CD14-positive monocyte (primary cell): ENCODE measurements at regions not wholly inside any gene's neighbourhood (a gene's known extent, or its start where the extent isn't known, plus 50 kb on each side); places are given as distances from the start of the nearest gene placed in this dataset.
A peak's percentile ranks its signal among the peaks of the same experiment; 100 is the strongest.

ENCODE experiments used
- DNase-seq, 3 donors: peaks; one replicate each; pipeline ENCODE4 v3.0.0-alpha.2; 2011 to 2022
- H2AFZ ChIP-seq: 2 replicates; pipeline ENCODE4 v1.6.0; 2012; ENCODE audit warnings: mild to moderate bottlenecking, low read depth, low read length, inconsistent platforms; ENCODE audit not compliant: insufficient read depth, poor library complexity, severe bottlenecking
- H3K27ac ChIP-seq, 2 donors: 1 replicate in 1 of 2; 2 replicates in 1 of 2; pipeline ENCODE4 v1.5.1; 2012 to 2013; ENCODE audit warnings: low read length in 2 of 2, control low read depth in 1 of 2, inconsistent platforms in 1 of 2, low read depth in 1 of 2, mild to moderate bottlenecking in 1 of 2
- H3K27me3 ChIP-seq, 2 donors: one replicate each; pipeline versions ENCODE4 v1.6.0 to v1.6.1; 2011 to 2013; ENCODE audit warnings: low read length in 2 of 2; ENCODE audit not compliant: control insufficient read depth in 2 of 2, insufficient read depth in 2 of 2
- H3K36me3 ChIP-seq, 2 donors: replicated peaks in 1 of 2; 1 replicate in 1 of 2; 2 replicates in 1 of 2; pipeline versions ENCODE4 v1.5.1 to v1.6.1; 2012 to 2013; ENCODE audit warnings: low read length in 2 of 2, control low read depth in 1 of 2, inconsistent platforms in 1 of 2, mild to moderate bottlenecking in 1 of 2; ENCODE audit not compliant: insufficient read depth in 2 of 2, control insufficient read depth in 1 of 2
- H3K4me1 ChIP-seq, 2 donors: 1 replicate in 1 of 2; 2 replicates in 1 of 2; pipeline versions ENCODE4 v1.5.1 to v1.6.1; 2012 to 2013; ENCODE audit warnings: low read length in 2 of 2, control low read depth in 1 of 2, inconsistent platforms in 1 of 2, mild to moderate bottlenecking in 1 of 2, moderate library complexity in 1 of 2; ENCODE audit not compliant: insufficient read depth in 2 of 2, control insufficient read depth in 1 of 2
- H3K4me2 ChIP-seq: replicated peaks from 2 replicates; pipeline ENCODE3; 2012; ENCODE audit warnings: low read length, moderate library complexity, mild to moderate bottlenecking; ENCODE audit not compliant: poor library complexity, severe bottlenecking; ENCODE audit errors: extremely low read depth
- H3K4me3 ChIP-seq, 3 experiments: fragments of 200-600 bp in 1 of 3; sonication (generic) in 1 of 3; replicated peaks in 1 of 3; 1 replicate in 2 of 3; 2 replicates in 1 of 3; pipeline ENCODE4 v1.5.1; 2011 to 2013; ENCODE audit warnings: low read length in 3 of 3, mild to moderate bottlenecking in 3 of 3, control low read depth in 2 of 3, low read depth in 2 of 3, inconsistent platforms in 1 of 3, moderate library complexity in 1 of 3
- H3K79me2 ChIP-seq: 2 replicates; pipeline ENCODE4 v1.6.0; 2012; ENCODE audit warnings: mild to moderate bottlenecking, control low read depth, inconsistent platforms, low read length, moderate library complexity; ENCODE audit not compliant: insufficient read depth
- H3K9ac ChIP-seq: 2 replicates; pipeline ENCODE4 v1.6.0; 2017; ENCODE audit warnings: low read length, mild to moderate bottlenecking; ENCODE audit not compliant: insufficient read depth, poor library complexity, severe bottlenecking
- H3K9me3 ChIP-seq, 2 donors: replicated peaks in 1 of 2; 1 replicate in 1 of 2; 2 replicates in 1 of 2; pipeline versions ENCODE4 v1.5.1 to v1.6.1; 2012 to 2013; ENCODE audit warnings: low read length in 2 of 2, control low read depth in 1 of 2; ENCODE audit not compliant: control insufficient read depth in 1 of 2, insufficient read depth in 1 of 2
- H4K20me1 ChIP-seq: 2 replicates; pipeline ENCODE4 v1.6.0; 2012; ENCODE audit warnings: mild to moderate bottlenecking, low read length, control low read depth, moderate library complexity; ENCODE audit not compliant: insufficient read depth
- H3K27ac Mint-ChIP-seq, 7 donors: one replicate each; pipeline ENCODE4 v1.8.0; 2020; ENCODE audit warnings: mild to moderate bottlenecking in 7 of 7, mixed read lengths in 7 of 7, moderate library complexity in 6 of 7, inconsistent platforms in 2 of 7
- H3K27me3 Mint-ChIP-seq, 3 donors: one replicate each; pipeline ENCODE4 v1.8.0; 2021 to 2022; ENCODE audit warnings: low read depth in 3 of 3, mild to moderate bottlenecking in 3 of 3, mixed read lengths in 3 of 3, moderate library complexity in 3 of 3, inconsistent platforms in 1 of 3
- H3K36me3 Mint-ChIP-seq, 2 donors: one replicate each; pipeline ENCODE4 v1.8.0; 2020; ENCODE audit warnings: mixed read lengths in 2 of 2, inconsistent platforms in 1 of 2, mild to moderate bottlenecking in 1 of 2
- H3K4me1 Mint-ChIP-seq: one replicate; pipeline ENCODE4 v1.8.0; 2020; ENCODE audit warnings: mild to moderate bottlenecking, mixed read lengths
- H3K4me3 Mint-ChIP-seq, 2 donors: one replicate each; pipeline ENCODE4 v1.8.0; 2020; ENCODE audit warnings: mild to moderate bottlenecking in 2 of 2, mixed read lengths in 2 of 2, moderate library complexity in 1 of 2
- H3K9me3 Mint-ChIP-seq, 7 donors: one replicate each; pipeline ENCODE4 v1.8.0; 2020 to 2022; ENCODE audit warnings: mixed read lengths in 7 of 7, mild to moderate bottlenecking in 6 of 7, moderate library complexity in 6 of 7, inconsistent platforms in 2 of 7
- CTCF ChIP-seq: fragments of 200-600 bp; IDR thresholded peaks from one replicate; pipeline ENCODE4 v1.8.0; 2022; ENCODE audit warnings: antibody characterized with exemption, mild to moderate bottlenecking
- WGBS: methylation state at CpG from one replicate; pipeline ENCODE4 v1.1.5; 2013; ENCODE audit warnings: missing lambda C conversion rate; ENCODE audit not compliant: insufficient coverage; 5-methylcytosine and 5-hydroxymethylcytosine counted together
- intact Hi-C, 2 donors: fragments of 100-400 bp; cut with micrococcal nuclease; formaldehyde crosslinking; loops; one replicate each; pipeline versions ENCODE4 v1.15.0 to v1.15.1; 2023

- no peaks in the 10 kb centered on the region for H3K4me1 ChIP-seq
- TF ChIP-seq CTCF, result peak; percentile 7
- H3K4me2 ChIP-seq, result no peak overlapping the region
- no peaks in the 10 kb centered on the region for H3K9me3 ChIP-seq
- H3K9me3 Mint-ChIP-seq, result no peaks in the 10 kb centered on the region
- H3K4me1 Mint-ChIP-seq, result no peaks in the 10 kb centered on the region
- no peak for DNase-seq
- H3K27me3 Mint-ChIP-seq, result no peaks in the 10 kb centered on the region
- intact Hi-C loops, result no loop called here
- no peak overlapping the region for H3K27ac ChIP-seq
- no peak overlapping the region for H3K4me3 ChIP-seq
- WGBS, result no CpG with 5 or more reads among the region's 1 CpG
- no peak overlapping the region for H3K4me3 Mint-ChIP-seq
- H2AFZ ChIP-seq, result no peak overlapping the region
- H3K27ac Mint-ChIP-seq, result no peak overlapping the region
- H3K27me3 ChIP-seq, result no peaks in the 10 kb centered on the region
- H3K36me3 ChIP-seq, result no peaks in the 10 kb centered on the region
- no peaks in the 10 kb centered on the region for H3K36me3 Mint-ChIP-seq
- H3K79me2 ChIP-seq, result no peaks in the 10 kb centered on the region
- H3K9ac ChIP-seq, result no peak overlapping the region
- no peaks in the 10 kb centered on the region for H4K20me1 ChIP-seq
These were observed 291.2 kb upstream of the ADGRB3 start for GRCh38 chr6:68343901-68344300.

- WGBS, result no CpG with 5 or more reads among the region's 1 CpG
- H3K27me3 ChIP-seq, result no peaks in the 10 kb centered on the region
These were observed 292.8 kb upstream of the ADGRB3 start for GRCh38 chr6:68342286-68342685.

More at GRCh38 chr6:68342286-68342685, 292.8 kb upstream of the ADGRB3 start:
- no peak overlapping the region for H2AFZ ChIP-seq
- Mint-ChIP-seq H3K27me3 (no peaks in the 10 kb centered on the region), H3K27ac (no peak overlapping the region), H3K4me1 (no peaks in the 10 kb centered on the region), H3K4me3 (no peak overlapping the region), H3K9me3 (no peaks in the 10 kb centered on the region), H3K36me3 (no peaks in the 10 kb centered on the region)
- intact Hi-C loops, result no loop called here
- no peak overlapping the region for H3K4me2 ChIP-seq
- no peaks in the 10 kb centered on the region for H3K9me3 ChIP-seq
- H3K36me3 ChIP-seq, result no peaks in the 10 kb centered on the region
- no peak for TF ChIP-seq CTCF
- H4K20me1 ChIP-seq, result no peaks in the 10 kb centered on the region
- H3K27ac ChIP-seq, result no peak overlapping the region
- H3K4me1 ChIP-seq, result no peaks in the 10 kb centered on the region
- no peak overlapping the region for H3K4me3 ChIP-seq
- no peak for DNase-seq
- H3K79me2 ChIP-seq, result no peaks in the 10 kb centered on the region
- H3K9ac ChIP-seq, result no peak overlapping the region
